NT2/D1 (cell line): ENCODE measurements at regions not wholly inside any gene's neighbourhood (a gene's known extent, or its start where the extent isn't known, plus 50 kb on each side); places are given as distances from the start of the nearest gene placed in this dataset.

Experiments
- SUZ12 ChIP-seq: IDR thresholded peaks from 2 replicates; pipeline ENCODE4 v1.6.1; 2011; ENCODE audit not compliant: insufficient read length, insufficient read depth; ENCODE audit errors: extremely low read depth
- YY1 ChIP-seq: IDR thresholded peaks from 2 replicates; pipeline ENCODE4 v1.6.1; 2011; ENCODE audit not compliant: insufficient read length, insufficient read depth
- ZNF274 ChIP-seq: IDR thresholded peaks from 2 replicates; pipeline ENCODE4 v1.6.1; 2011; ENCODE audit warnings: mild to moderate bottlenecking, low read depth, low read length

GRCh38 chr4:19406789-19407188 lies 844.9 kb upstream of the SLIT2 start:
- TF ChIP-seq ZNF274 (no peak), YY1 (no peak), SUZ12 (no peak)
